ENCODE measurements at regions not wholly inside any gene's neighbourhood (a gene's known extent, or its start where the extent isn't known, plus 50 kb on each side); places are given as distances from the start of the nearest gene placed in this dataset.

- intact Hi-C loops (cut with micrococcal nuclease; ENCODE audit: unreplicated experiment), result no loop called here
- no peaks in the 10 kb centered on the region for H3K9me3 ChIP-seq (ENCODE audit: low read length)
- H3K4me1 ChIP-seq (ENCODE audit: insufficient read depth, low read length), result peaks cover 6% of the 10 kb centered on the region; the same call in 1 of the 2 replicates
- no TSS peak for BruUV-seq (replicated peaks)
- H3K4me3 ChIP-seq (replicated peaks in 1 of 3; ENCODE audit: insufficient read depth in 1 of 3, low read depth in 2 of 3, low read length in 3 of 3), result no peak overlapping the region
- H2AFZ ChIP-seq (ENCODE audit: low read length), result no peak overlapping the region
- POLR2A ChIA-PET, result no interaction called here
- no peak overlapping the region for H3K9ac ChIP-seq (ENCODE audit: insufficient read depth, low read depth, low read length)
- no peak overlapping the region for H3K4me2 ChIP-seq (ENCODE audit: low read depth, low read length)
- no peaks in the 10 kb centered on the region for H4K20me1 ChIP-seq (ENCODE audit: insufficient read depth, low read length)
- CTCF ChIA-PET (ENCODE audit: low intra/inter-chr PET ratio, low total read pairs), result no interaction called here
- no peaks in the 10 kb centered on the region for H3K79me2 ChIP-seq (ENCODE audit: insufficient read depth, low read length)
- H3K27ac ChIP-seq (ENCODE audit: extremely low read length, insufficient read depth, low read length), result no peak overlapping the region
- ATAC-seq, result no peak
- in situ Hi-C loops (cut with HindIII; ENCODE audit: extremely low pct_ligation_motif_present, low pct_unique_long_range_greater_than_20kb), result no loop called here
- under 1% methylated on average over 3 of the region's 3 CpGs for WGBS (ENCODE audit: low lambda C conversion rate)
- no peak for FAIRE-seq
- H3K27me3 ChIP-seq (ENCODE audit: control insufficient read depth in 1 of 2, insufficient read depth in 2 of 2, low read length in 2 of 2), result no peaks in the 10 kb centered on the region
- no peaks in the 10 kb centered on the region for H3K36me3 ChIP-seq (replicated peaks in 1 of 2; ENCODE audit: control insufficient read depth in 1 of 2, insufficient read depth in 2 of 2, low read length in 2 of 2)
- TF ChIP-seq ZNF605 (CRISPR knock-in tag; IDR thresholded peaks at IDR 0.05), result no peak
- TF ChIP-seq ZNF256 (CRISPR knock-in tag; conservative IDR thresholded peaks at IDR 0.05), result no peak
- TF ChIP-seq ZHX2 (IDR thresholded peaks at IDR 0.05; ENCODE audit: low read depth), result no peak
- TF ChIP-seq ZHX2 (CRISPR knock-in tag; IDR thresholded peaks at IDR 0.05; ENCODE audit: borderline replicate concordance), result no peak
- TF ChIP-seq ZNF143 (CRISPR knock-in tag; IDR thresholded peaks at IDR 0.05), result no peak
- no peak for TF ChIP-seq ZBTB42 (CRISPR knock-in tag; IDR thresholded peaks at IDR 0.05)
- TF ChIP-seq GATAD2A (CRISPR knock-in tag; IDR thresholded peaks at IDR 0.05), result no peak
- TF ChIP-seq ZNF720 (CRISPR knock-in tag; IDR thresholded peaks at IDR 0.05), result no peak
- TF ChIP-seq NR2C2 (CRISPR knock-in tag; IDR thresholded peaks at IDR 0.05; ENCODE audit: borderline replicate concordance), result no peak
- TF ChIP-seq HIC2 (CRISPR knock-in tag; IDR thresholded peaks at IDR 0.05; ENCODE audit: low read depth), result no peak
- TF ChIP-seq CC2D1A (CRISPR knock-in tag; IDR thresholded peaks at IDR 0.05), result no peak
- TF ChIP-seq FOXP4 (CRISPR knock-in tag; IDR thresholded peaks at IDR 0.05), result no peak
- no peak for DNase-seq (ENCODE audit: low spot score)
Measured at GRCh38 chr20:8076306-8077136, 55.5 kb upstream of the PLCB1 start.
